ENCODE measurements at regions not wholly inside any gene's neighbourhood (a gene's known extent, or its start where the extent isn't known, plus 50 kb on each side); places are given as distances from the start of the nearest gene placed in this dataset.

GRCh38 chr2:207286106-207286505 is 120.4 kb upstream of the KLF7 start:
- H3K27me3 Mint-ChIP-seq, result no peaks in the 10 kb centered on the region
- peaks cover 23% of the 10 kb centered on the region for H3K4me1 Mint-ChIP-seq
- H3K27ac Mint-ChIP-seq, result no peak overlapping the region
- H3K36me3 Mint-ChIP-seq, result peaks cover 2% of the 10 kb centered on the region
- H3K4me3 Mint-ChIP-seq, result no peak overlapping the region
- peaks cover 2% of the 10 kb centered on the region for H3K9me3 Mint-ChIP-seq
- DNase-seq, result no peak

- Mint-ChIP-seq H3K36me3 (no peaks in the 10 kb centered on the region), H3K4me1 (peaks cover 10% of the 10 kb centered on the region), H3K4me3 (no peak overlapping the region)
These were observed 122.9 kb upstream of the KLF7 start for GRCh38 chr2:207288628-207289027.

DNA sequence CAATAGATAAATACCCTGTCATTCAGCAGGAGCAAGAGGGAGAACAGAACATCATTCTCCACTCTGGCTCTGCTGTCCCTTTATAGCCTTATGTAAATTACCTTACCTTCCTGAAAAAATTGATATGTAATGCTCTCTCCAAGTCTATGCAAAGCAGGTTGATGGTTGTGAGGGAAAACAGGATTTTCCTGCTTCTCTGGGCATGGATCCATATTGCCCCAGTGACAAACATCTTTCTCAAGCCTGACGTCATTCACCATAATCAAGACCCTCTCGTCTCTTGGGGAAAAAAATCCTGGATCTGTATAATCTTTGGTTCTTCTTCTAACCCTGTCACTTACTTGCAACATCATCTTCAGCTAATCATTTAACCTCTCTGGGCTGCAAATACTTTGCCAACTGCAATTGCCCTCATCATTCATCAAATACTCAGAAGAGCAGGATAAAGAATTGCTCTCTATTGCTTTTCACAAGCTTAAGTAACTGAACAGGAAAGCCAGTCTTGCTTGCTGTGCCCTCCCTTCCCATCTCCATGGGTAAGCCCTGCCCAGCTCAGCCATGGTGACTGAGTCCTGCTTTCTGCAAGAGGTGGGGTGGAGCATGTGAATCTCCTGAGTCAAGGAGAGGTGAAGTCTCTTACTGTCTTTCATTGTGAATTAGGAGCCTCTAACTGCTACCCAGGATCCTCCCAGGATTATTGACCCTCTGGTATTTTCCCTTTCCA is 123.7 kb upstream of the KLF7 start:
- no peaks in the 10 kb centered on the region for H3K27me3 Mint-ChIP-seq
- peaks cover 9% of the 10 kb centered on the region for H3K4me1 Mint-ChIP-seq
- H3K4me3 Mint-ChIP-seq, result no peak overlapping the region
- no peaks in the 10 kb centered on the region for H3K9me3 Mint-ChIP-seq
- H3K36me3 Mint-ChIP-seq, result no peaks in the 10 kb centered on the region
- no peak overlapping the region for H3K27ac Mint-ChIP-seq
- DNase-seq, result no peak

More at GRCh38 chr2:207288628-207289027, 122.9 kb upstream of the KLF7 start:
- DNase-seq, result no peak
- H3K27ac Mint-ChIP-seq, result no peak overlapping the region
- no peaks in the 10 kb centered on the region for H3K27me3 Mint-ChIP-seq
- H3K9me3 Mint-ChIP-seq, result no peaks in the 10 kb centered on the region

- Mint-ChIP-seq H3K27ac (no peak overlapping the region), H3K9me3 (no peaks in the 10 kb centered on the region), H3K4me3 (no peak overlapping the region), H3K27me3 (no peaks in the 10 kb centered on the region), H3K36me3 (no peaks in the 10 kb centered on the region), H3K4me1 (peaks cover 2% of the 10 kb centered on the region)
- no peak for DNase-seq
These were observed 125.3 kb upstream of the KLF7 start for GRCh38 chr2:207290833-207291624.

DNA sequence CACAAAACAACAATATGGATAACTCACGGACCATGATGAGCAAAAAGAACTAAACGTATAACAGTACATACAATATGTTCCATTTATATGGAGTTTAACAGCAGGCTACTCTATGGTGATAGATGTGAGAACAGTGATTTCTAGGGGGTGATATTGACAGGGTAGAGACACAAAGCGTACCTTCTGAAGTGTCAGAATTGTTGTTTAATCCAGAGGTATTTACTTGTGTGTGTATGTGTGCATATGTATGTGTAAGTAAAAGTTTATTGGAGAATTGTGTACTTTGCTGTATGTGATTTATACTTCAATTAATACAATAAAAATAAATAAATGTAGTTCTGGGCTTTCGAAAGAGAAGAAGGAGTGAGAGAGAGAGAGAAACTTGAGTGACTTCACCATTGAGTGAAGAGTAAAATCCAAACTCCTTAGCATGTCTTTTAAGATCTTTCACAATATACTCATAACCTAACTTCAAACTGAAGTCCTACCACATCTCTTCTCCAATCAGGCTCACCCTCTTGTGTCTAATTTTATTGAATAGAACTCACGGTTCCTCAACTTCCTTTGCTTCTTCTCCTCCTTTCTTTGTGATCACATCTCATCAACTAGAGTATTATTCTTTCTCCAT is 126.0 kb upstream of the KLF7 start:
- Mint-ChIP-seq H3K9me3 (no peaks in the 10 kb centered on the region), H3K27me3 (no peaks in the 10 kb centered on the region), H3K36me3 (no peaks in the 10 kb centered on the region), H3K27ac (no peak overlapping the region), H3K4me3 (no peak overlapping the region), H3K4me1 (no peaks in the 10 kb centered on the region)
- no peak for DNase-seq

GRCh38 chr2:207296265-207296948 is 130.7 kb upstream of the KLF7 start:
- no peaks in the 10 kb centered on the region for H3K36me3 Mint-ChIP-seq
- H3K27me3 Mint-ChIP-seq, result no peaks in the 10 kb centered on the region
- no peaks in the 10 kb centered on the region for H3K4me1 Mint-ChIP-seq
- no peak overlapping the region for H3K4me3 Mint-ChIP-seq
- no peak for DNase-seq
- no peak overlapping the region for H3K27ac Mint-ChIP-seq
- peaks cover 9% of the 10 kb centered on the region for H3K9me3 Mint-ChIP-seq

- Mint-ChIP-seq H3K4me3 (no peak overlapping the region), H3K36me3 (no peaks in the 10 kb centered on the region), H3K4me1 (no peaks in the 10 kb centered on the region), H3K27ac (no peak overlapping the region), H3K27me3 (no peaks in the 10 kb centered on the region), H3K9me3 (peaks cover 10% of the 10 kb centered on the region)
- no peak for DNase-seq
These were observed 135.1 kb upstream of the KLF7 start for GRCh38 chr2:207300817-207301216.

- H3K9me3 Mint-ChIP-seq, result peaks cover 10% of the 10 kb centered on the region
- DNase-seq, result no peak
- H3K36me3 Mint-ChIP-seq, result no peaks in the 10 kb centered on the region
- no peaks in the 10 kb centered on the region for H3K27me3 Mint-ChIP-seq
- peaks cover 7% of the 10 kb centered on the region for H3K4me1 Mint-ChIP-seq
- H3K4me3 Mint-ChIP-seq, result no peak overlapping the region
- no peak overlapping the region for H3K27ac Mint-ChIP-seq
These were observed 139.0 kb upstream of the KLF7 start for GRCh38 chr2:207304761-207305160.

GRCh38 chr2:207308519-207309224 is 142.9 kb upstream of the KLF7 start:
- Mint-ChIP-seq H3K4me3 (no peak overlapping the region), H3K4me1 (peaks cover 15% of the 10 kb centered on the region), H3K9me3 (no peaks in the 10 kb centered on the region), H3K36me3 (no peaks in the 10 kb centered on the region), H3K27ac (no peak overlapping the region), H3K27me3 (no peaks in the 10 kb centered on the region)
- no peak for DNase-seq

DNA sequence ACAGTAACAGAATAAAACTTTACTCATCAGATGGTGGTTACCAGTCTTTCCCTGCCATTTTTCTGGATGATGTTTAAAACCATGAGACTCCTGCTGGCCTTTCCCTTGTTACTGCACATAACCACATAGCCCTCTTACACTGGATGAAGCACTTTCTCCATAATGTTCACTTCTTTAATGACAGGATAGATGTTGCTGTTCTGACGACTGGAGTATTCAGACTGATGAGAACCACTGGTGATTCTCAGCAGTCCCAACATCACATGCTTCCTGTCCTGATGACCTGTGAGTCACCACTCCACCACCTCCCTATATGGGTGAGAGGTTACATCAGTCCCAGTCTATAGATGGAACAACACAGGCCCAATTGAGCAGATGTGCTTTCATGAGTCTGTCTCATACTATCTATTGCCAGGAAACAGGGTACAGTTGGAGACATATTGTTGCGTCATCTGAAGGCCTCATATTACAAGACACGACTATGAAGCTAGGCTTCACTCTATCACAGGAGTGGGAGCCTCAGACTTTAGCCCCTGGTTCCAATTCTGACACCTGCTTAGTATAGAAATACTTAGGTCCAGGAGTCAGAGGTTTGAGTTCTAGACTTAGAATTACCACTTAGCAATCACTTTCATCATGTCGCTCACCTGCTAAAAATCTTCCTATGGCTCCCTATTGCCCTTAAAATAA is 145.7 kb upstream of the KLF7 start:
- Mint-ChIP-seq H3K4me3 (no peak overlapping the region), H3K9me3 (no peaks in the 10 kb centered on the region), H3K36me3 (no peaks in the 10 kb centered on the region), H3K27me3 (no peaks in the 10 kb centered on the region), H3K4me1 (peaks cover 15% of the 10 kb centered on the region), H3K27ac (peak overlapping the region; percentile 65)
- DNase-seq, result peak; percentile 30

DNA sequence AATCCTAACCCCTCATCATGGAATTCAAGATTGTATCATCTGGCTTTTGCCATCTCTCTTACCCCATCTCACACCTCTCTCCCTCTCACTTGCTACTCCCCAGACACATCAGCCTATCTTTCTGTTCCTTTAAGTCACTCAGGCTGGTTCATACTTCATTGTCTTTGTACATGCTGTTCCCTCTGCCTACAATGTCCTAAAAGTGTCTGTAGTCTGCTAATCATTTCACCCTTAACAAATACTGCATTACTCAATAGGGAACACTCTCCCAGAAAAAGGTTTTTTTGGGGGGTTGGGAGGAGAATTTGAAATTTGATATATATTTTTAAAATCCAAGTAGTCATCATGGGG is 146.2 kb upstream of the KLF7 start:
- Mint-ChIP-seq H3K4me3 (no peak overlapping the region), H3K36me3 (no peaks in the 10 kb centered on the region), H3K27ac (peak overlapping the region; percentile 65), H3K9me3 (no peaks in the 10 kb centered on the region), H3K4me1 (peaks cover 15% of the 10 kb centered on the region), H3K27me3 (no peaks in the 10 kb centered on the region)
- DNase-seq, result no peak

- DNase-seq, result no peak
- Mint-ChIP-seq H3K4me1 (peaks cover 9% of the 10 kb centered on the region), H3K4me3 (no peak overlapping the region), H3K27ac (no peak overlapping the region), H3K9me3 (no peaks in the 10 kb centered on the region), H3K27me3 (no peaks in the 10 kb centered on the region), H3K36me3 (no peaks in the 10 kb centered on the region)
These were observed 148.2 kb upstream of the KLF7 start for GRCh38 chr2:207313947-207314346.

GRCh38 chr2:207315131-207315530 is 149.4 kb upstream of the KLF7 start:
- Mint-ChIP-seq H3K9me3 (no peaks in the 10 kb centered on the region), H3K27ac (no peak overlapping the region), H3K4me3 (no peak overlapping the region), H3K27me3 (no peaks in the 10 kb centered on the region), H3K36me3 (no peaks in the 10 kb centered on the region), H3K4me1 (peaks cover 8% of the 10 kb centered on the region)
- DNase-seq, result no peak

DNA sequence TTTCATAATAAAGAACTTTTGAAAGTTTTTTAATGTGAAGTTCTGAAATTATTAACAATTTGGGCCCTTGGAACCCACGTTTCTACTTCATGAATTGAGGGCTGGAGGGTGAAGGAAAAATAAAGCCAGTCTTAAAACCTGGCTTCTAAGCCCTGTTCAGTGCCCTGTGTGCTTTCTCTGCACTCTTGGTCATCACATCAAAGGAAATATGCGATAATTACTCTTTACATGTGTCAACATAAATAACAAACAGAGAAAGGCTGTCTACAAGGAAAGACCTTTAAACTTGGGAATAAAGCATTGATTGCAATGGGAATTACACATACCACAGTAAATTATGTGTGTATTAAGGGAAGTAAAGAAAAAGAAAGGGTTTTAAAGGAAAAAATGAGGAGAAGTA is 150.7 kb upstream of the KLF7 start:
- H3K4me3 Mint-ChIP-seq, result no peak overlapping the region
- H3K27ac Mint-ChIP-seq, result no peak overlapping the region
- H3K4me1 Mint-ChIP-seq, result peaks cover 3% of the 10 kb centered on the region

More for the DNA sequence above, 150.7 kb upstream of the KLF7 start:
- H3K27me3 Mint-ChIP-seq, result no peaks in the 10 kb centered on the region
- no peaks in the 10 kb centered on the region for H3K36me3 Mint-ChIP-seq
- no peak for DNase-seq
- no peaks in the 10 kb centered on the region for H3K9me3 Mint-ChIP-seq

All from activated naive CD8-positive, alpha-beta T cell treated with anti-CD3 and anti-CD28 coated beads for 36 hours (primary cell).